Amniotic stem cell (primary cell): ENCODE measurements at regions not wholly inside any gene's neighbourhood (a gene's known extent, or its start where the extent isn't known, plus 50 kb on each side); places are given as distances from the start of the nearest gene placed in this dataset.
"Not testable (repeated sequence)": the region's sequence is repeated elsewhere in the genome, so short reads cannot be mapped to it uniquely, and the experiment has no call there.

Source experiments
- DNase-seq: peaks from one replicate; lab custom pipeline; 2025; lab: John Stamatoyannopoulos, UW

GRCh38 chr5:124551939-124552279 lies 194.5 kb downstream of the ZNF608 start:
- no peak for DNase-seq

- DNase-seq: no peak
Observed at GRCh38 chr5:124550731-124551130, 195.7 kb downstream of the ZNF608 start.

GRCh38 chr5:124549891-124550436 lies 196.5 kb downstream of the ZNF608 start:
- DNase-seq: no peak

- no peak for DNase-seq
Observed at GRCh38 chr5:124546643-124547042, 199.8 kb downstream of the ZNF608 start.

GRCh38 chr5:124544366-124545055 lies 201.9 kb downstream of the ZNF608 start:
- DNase-seq: no peak

- no peak for DNase-seq
Observed at GRCh38 chr5:124538931-124539330, 207.5 kb downstream of the ZNF608 start.

GRCh38 chr5:124538191-124538590 lies 208.2 kb downstream of the ZNF608 start:
- no peak for DNase-seq

GRCh38 chr5:124537522-124537921 lies 208.9 kb downstream of the ZNF608 start:
- no peak for DNase-seq

GRCh38 chr5:124537107-124537506 lies 209.3 kb downstream of the ZNF608 start:
- no peak for DNase-seq

- no peak for DNase-seq
Observed at GRCh38 chr5:124536333-124536732, 210.1 kb downstream of the ZNF608 start.

- DNase-seq: no peak
Observed at GRCh38 chr5:124530916-124531315, 215.5 kb downstream of the ZNF608 start.

GRCh38 chr5:124528838-124529237 lies 217.6 kb downstream of the ZNF608 start:
- DNase-seq: no peak

GRCh38 chr5:124527220-124527991 lies 219.0 kb downstream of the ZNF608 start:
- DNase-seq: no peak

GRCh38 chr5:124526079-124526478 lies 220.4 kb downstream of the ZNF608 start:
- not testable (repeated sequence) for DNase-seq

GRCh38 chr5:124524552-124525232 lies 221.7 kb downstream of the ZNF608 start:
- DNase-seq: no peak

GRCh38 chr5:124523897-124524296 lies 222.5 kb downstream of the ZNF608 start:
- DNase-seq: no peak

- no peak for DNase-seq
Observed at GRCh38 chr5:124522992-124523391, 223.4 kb downstream of the ZNF608 start.

GRCh38 chr5:124521461-124522230 lies 224.8 kb downstream of the ZNF608 start:
- no peak for DNase-seq

GRCh38 chr5:124519396-124519795 lies 227.0 kb downstream of the ZNF608 start:
- DNase-seq: peak; percentile 75

GRCh38 chr5:124516567-124516966 lies 229.9 kb downstream of the ZNF608 start:
- DNase-seq: no peak

GRCh38 chr5:124515497-124516245 lies 230.8 kb downstream of the ZNF608 start:
- DNase-seq: no peak
